ENCODE measurements at regions not wholly inside any gene's neighbourhood (a gene's known extent, or its start where the extent isn't known, plus 50 kb on each side); places are given as distances from the start of the nearest gene placed in this dataset.
A peak's percentile ranks its signal among the peaks of the same experiment; 100 is the strongest.

GRCh38 chr15:39499042-39499441 lies 81.8 kb upstream of the THBS1 start:
- H3K4me3 Mint-ChIP-seq: no peak overlapping the region
- H3K36me3 Mint-ChIP-seq: no peaks in the 10 kb centered on the region
- no peaks in the 10 kb centered on the region for H3K4me1 Mint-ChIP-seq
- no peak for ATAC-seq (ENCODE audit: low read depth in 2 of 2)
- DNase-seq: no peak
- H3K9me3 Mint-ChIP-seq: no peaks in the 10 kb centered on the region
- no peak overlapping the region for H3K27ac Mint-ChIP-seq
- H3K27me3 Mint-ChIP-seq: peaks cover 0 to 5% (median 0%) of the 10 kb centered on the region in 3 donors

GRCh38 chr15:39499681-39500080 lies 81.2 kb upstream of the THBS1 start:
- no peak for ATAC-seq (ENCODE audit: low read depth in 2 of 2)
- H3K4me3 Mint-ChIP-seq: no peak overlapping the region
- no peak for DNase-seq
- H3K4me1 Mint-ChIP-seq: no peaks in the 10 kb centered on the region
- H3K9me3 Mint-ChIP-seq: no peaks in the 10 kb centered on the region
- no peak overlapping the region for H3K27ac Mint-ChIP-seq
- peaks cover 0 to 5% (median 0%) of the 10 kb centered on the region in 3 donors for H3K27me3 Mint-ChIP-seq
- no peaks in the 10 kb centered on the region for H3K36me3 Mint-ChIP-seq

- H3K27me3 Mint-ChIP-seq: peaks cover 0 to 3% (median 0%) of the 10 kb centered on the region in 3 donors
- DNase-seq: no peak
- no peak overlapping the region for H3K4me3 Mint-ChIP-seq
- H3K27ac Mint-ChIP-seq: peak overlapping the region in 2 of 6 donors; percentile 36 to 39
- H3K9me3 Mint-ChIP-seq: no peaks in the 10 kb centered on the region
- no peaks in the 10 kb centered on the region for H3K4me1 Mint-ChIP-seq
- H3K36me3 Mint-ChIP-seq: no peaks in the 10 kb centered on the region
- no peak for ATAC-seq (ENCODE audit: low read depth in 2 of 2)
These were observed 79.4 kb upstream of the THBS1 start for GRCh38 chr15:39501366-39502081.

- peaks cover 0 to 4% (median 0%) of the 10 kb centered on the region in 3 donors for H3K27me3 Mint-ChIP-seq
- H3K27ac Mint-ChIP-seq: no peak overlapping the region
- no peak for DNase-seq
- ATAC-seq (ENCODE audit: low read depth in 2 of 2): no peak
- H3K9me3 Mint-ChIP-seq: no peaks in the 10 kb centered on the region
- no peak overlapping the region for H3K4me3 Mint-ChIP-seq
- no peaks in the 10 kb centered on the region for H3K36me3 Mint-ChIP-seq
- no peaks in the 10 kb centered on the region for H3K4me1 Mint-ChIP-seq
These were observed 78.8 kb upstream of the THBS1 start for GRCh38 chr15:39502082-39502447.

- H3K36me3 Mint-ChIP-seq: no peaks in the 10 kb centered on the region
- H3K27me3 Mint-ChIP-seq: peaks cover 0 to 4% (median 0%) of the 10 kb centered on the region in 3 donors
- H3K27ac Mint-ChIP-seq: no peak overlapping the region
- H3K4me3 Mint-ChIP-seq: no peak overlapping the region
- DNase-seq (no peak), ATAC-seq (ENCODE audit: low read depth in 2 of 2) (no peak)
- H3K9me3 Mint-ChIP-seq: no peaks in the 10 kb centered on the region
- H3K4me1 Mint-ChIP-seq: no peaks in the 10 kb centered on the region
These were observed 78.2 kb upstream of the THBS1 start for GRCh38 chr15:39502611-39503195.

- Mint-ChIP-seq H3K4me1 (no peaks in the 10 kb centered on the region), H3K36me3 (no peaks in the 10 kb centered on the region), H3K27ac (no peak overlapping the region), H3K4me3 (no peak overlapping the region), H3K27me3 (peaks cover 2 to 7% (median 4%) of the 10 kb centered on the region in 3 donors), H3K9me3 (no peaks in the 10 kb centered on the region)
- DNase-seq (no peak), ATAC-seq (ENCODE audit: low read depth in 2 of 2) (no peak)
These were observed 77.4 kb upstream of the THBS1 start for GRCh38 chr15:39503526-39503925.

GRCh38 chr15:39504808-39505207 lies 76.1 kb upstream of the THBS1 start:
- peaks cover 5 to 8% (median 8%) of the 10 kb centered on the region in 3 donors for H3K27me3 Mint-ChIP-seq
- DNase-seq (no peak), ATAC-seq (ENCODE audit: low read depth in 2 of 2) (no peak)
- no peaks in the 10 kb centered on the region for H3K4me1 Mint-ChIP-seq
- H3K36me3 Mint-ChIP-seq: no peaks in the 10 kb centered on the region
- no peak overlapping the region for H3K27ac Mint-ChIP-seq
- H3K9me3 Mint-ChIP-seq: no peaks in the 10 kb centered on the region
- no peak overlapping the region for H3K4me3 Mint-ChIP-seq

GRCh38 chr15:39506146-39506545 lies 74.7 kb upstream of the THBS1 start:
- ATAC-seq (ENCODE audit: low read depth in 2 of 2) (no peak), DNase-seq (no peak)
- Mint-ChIP-seq H3K27me3 (peaks cover 10 to 14% (median 12%) of the 10 kb centered on the region in 3 donors), H3K4me3 (no peak overlapping the region), H3K4me1 (no peaks in the 10 kb centered on the region), H3K36me3 (no peaks in the 10 kb centered on the region), H3K9me3 (peaks cover 0 to 4% (median 0%) of the 10 kb centered on the region in 7 donors), H3K27ac (no peak overlapping the region)

GRCh38 chr15:39508536-39508935 lies 72.3 kb upstream of the THBS1 start:
- Mint-ChIP-seq H3K4me1 (no peaks in the 10 kb centered on the region), H3K27ac (no peak overlapping the region), H3K36me3 (no peaks in the 10 kb centered on the region), H3K27me3 (peaks cover 12 to 17% (median 12%) of the 10 kb centered on the region in 3 donors), H3K4me3 (no peak overlapping the region), H3K9me3 (peaks cover 0 to 5% (median 2%) of the 10 kb centered on the region in 7 donors)
- ATAC-seq (ENCODE audit: low read depth in 2 of 2) (no peak), DNase-seq (no peak)

GRCh38 chr15:39510001-39510701 lies 70.7 kb upstream of the THBS1 start:
- no peak for DNase-seq
- peaks cover 0 to 4% of the 10 kb centered on the region in 2 donors for H3K36me3 Mint-ChIP-seq
- no peak for ATAC-seq (ENCODE audit: low read depth in 2 of 2)
- H3K9me3 Mint-ChIP-seq: peaks cover 4 to 18% (median 11%) of the 10 kb centered on the region in 7 donors
- H3K27ac Mint-ChIP-seq: no peak overlapping the region
- no peaks in the 10 kb centered on the region for H3K4me1 Mint-ChIP-seq
- no peak overlapping the region for H3K4me3 Mint-ChIP-seq
- peaks cover 12 to 17% (median 12%) of the 10 kb centered on the region in 3 donors for H3K27me3 Mint-ChIP-seq

GRCh38 chr15:39511000-39511915 lies 69.6 kb upstream of the THBS1 start:
- Mint-ChIP-seq H3K36me3 (peaks cover 0 to 4% of the 10 kb centered on the region in 2 donors), H3K27me3 (peaks cover 12 to 17% (median 12%) of the 10 kb centered on the region in 3 donors), H3K9me3 (peaks cover 5 to 29% (median 15%) of the 10 kb centered on the region in 7 donors), H3K4me3 (peak overlapping the region in 1 of 8 donors; percentile 3), H3K4me1 (no peaks in the 10 kb centered on the region), H3K27ac (peak overlapping the region in 1 of 6 donors; percentile 69)
- DNase-seq (no peak), ATAC-seq (ENCODE audit: low read depth in 2 of 2) (no peak)

GRCh38 chr15:39511916-39512260 lies 69.0 kb upstream of the THBS1 start:
- ATAC-seq (ENCODE audit: low read depth in 2 of 2): no peak
- H3K9me3 Mint-ChIP-seq: peaks cover 5 to 35% (median 18%) of the 10 kb centered on the region in 7 donors
- no peak for DNase-seq
- no peak overlapping the region for H3K27ac Mint-ChIP-seq
- H3K36me3 Mint-ChIP-seq: peaks cover 0 to 4% of the 10 kb centered on the region in 2 donors
- no peaks in the 10 kb centered on the region for H3K4me1 Mint-ChIP-seq
- no peak overlapping the region for H3K4me3 Mint-ChIP-seq
- H3K27me3 Mint-ChIP-seq: peaks cover 8 to 17% (median 12%) of the 10 kb centered on the region in 3 donors

- DNase-seq (no peak), ATAC-seq (ENCODE audit: low read depth in 2 of 2) (no peak)
- Mint-ChIP-seq H3K4me1 (no peaks in the 10 kb centered on the region), H3K36me3 (peaks cover 0 to 4% of the 10 kb centered on the region in 2 donors), H3K4me3 (no peak overlapping the region), H3K27me3 (peaks cover 8 to 17% (median 12%) of the 10 kb centered on the region in 3 donors), H3K27ac (no peak overlapping the region), H3K9me3 (peaks cover 5 to 39% (median 18%) of the 10 kb centered on the region in 7 donors)
These were observed 68.2 kb upstream of the THBS1 start for GRCh38 chr15:39512643-39513042.

Measured in naive B cell (primary cell).